GM18505 (cell line): ENCODE measurements at regions not wholly inside any gene's neighbourhood (a gene's known extent, or its start where the extent isn't known, plus 50 kb on each side); places are given as distances from the start of the nearest gene placed in this dataset.

Experiments
- ATAC-seq: cut with Tn5 transposase; IDR thresholded peaks from one replicate; pipeline ENCODE4 v1.9.1; 2021; ENCODE audit not compliant: unreplicated experiment
- POLR2A ChIP-seq: IDR thresholded peaks from 4 replicates; pipeline ENCODE4 v1.6.1; 2011; ENCODE audit warnings: borderline replicate concordance; ENCODE audit not compliant: insufficient read depth, insufficient read length; ENCODE audit errors: extremely low read depth

GRCh38 chr22:48141301-48141700 is 1378.9 kb downstream of the TBC1D22A start:
- ATAC-seq = no peak
- no peak for TF ChIP-seq POLR2A

GRCh38 chr22:48140261-48140813 is 1377.9 kb downstream of the TBC1D22A start:
- ATAC-seq = no peak
- no peak for TF ChIP-seq POLR2A

- TF ChIP-seq POLR2A = no peak
- ATAC-seq = no peak
These were observed 1377.3 kb downstream of the TBC1D22A start for GRCh38 chr22:48139776-48140175.

GRCh38 chr22:48138855-48139254 is 1376.4 kb downstream of the TBC1D22A start:
- ATAC-seq = no peak

GRCh38 chr22:48138427-48138826 is 1376.0 kb downstream of the TBC1D22A start:
- no peak for ATAC-seq
- no peak for TF ChIP-seq POLR2A

More at GRCh38 chr22:48138855-48139254, 1376.4 kb downstream of the TBC1D22A start:
- TF ChIP-seq POLR2A = no peak

GRCh38 chr22:48137640-48138039 is 1375.2 kb downstream of the TBC1D22A start:
- TF ChIP-seq POLR2A = no peak
- no peak for ATAC-seq

GRCh38 chr22:48135592-48135991 is 1373.1 kb downstream of the TBC1D22A start:
- no peak for TF ChIP-seq POLR2A
- ATAC-seq = no peak

- no peak for ATAC-seq
- TF ChIP-seq POLR2A = no peak
These were observed 1363.0 kb downstream of the TBC1D22A start for GRCh38 chr22:48125416-48125815.

GRCh38 chr22:48121984-48122383 is 1359.5 kb downstream of the TBC1D22A start:
- no peak for TF ChIP-seq POLR2A
- no peak for ATAC-seq

- no peak for TF ChIP-seq POLR2A
- no peak for ATAC-seq
These were observed 1356.2 kb downstream of the TBC1D22A start for GRCh38 chr22:48118654-48119053.

GRCh38 chr22:48116871-48117270 is 1354.4 kb downstream of the TBC1D22A start:
- no peak for ATAC-seq
- TF ChIP-seq POLR2A = no peak

- no peak for TF ChIP-seq POLR2A
- ATAC-seq = no peak
These were observed 1350.5 kb downstream of the TBC1D22A start for GRCh38 chr22:48112687-48113521.

- TF ChIP-seq POLR2A = no peak
- ATAC-seq = no peak
These were observed 1344.3 kb downstream of the TBC1D22A start for GRCh38 chr22:48106715-48107259.

- ATAC-seq = no peak
- TF ChIP-seq POLR2A = no peak
These were observed 1343.8 kb downstream of the TBC1D22A start for GRCh38 chr22:48106215-48106614.
